ENCODE measurements at regions not wholly inside any gene's neighbourhood (a gene's known extent, or its start where the extent isn't known, plus 50 kb on each side); places are given as distances from the start of the nearest gene placed in this dataset.

DNA sequence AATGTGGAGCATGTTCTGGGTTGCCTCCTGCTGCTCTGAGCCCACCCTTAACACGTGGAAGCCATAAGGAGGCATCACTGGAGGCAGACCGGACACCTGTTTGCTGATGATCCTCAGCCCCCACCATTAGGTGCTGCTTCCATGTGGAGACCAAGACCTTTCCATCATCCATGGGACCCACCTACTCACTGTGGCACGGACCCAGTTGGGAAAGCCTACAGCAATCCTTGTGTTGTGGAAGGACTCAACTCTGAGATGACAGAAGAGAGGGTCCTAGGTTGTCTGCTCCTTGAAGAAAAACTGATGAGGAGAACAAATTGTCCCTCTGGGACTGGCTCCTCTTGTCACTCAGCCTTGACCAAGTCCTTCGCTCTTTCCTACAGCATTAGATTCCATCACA, 86.5 kb upstream of the RAB12 start:
- TF ChIP-seq EP300 (IDR thresholded peaks at IDR 0.05) (no peak), POLR2AphosphoS5 (IDR thresholded peaks at IDR 0.05) (no peak)
